Ishikawa (cell line): ENCODE measurements at regions not wholly inside any gene's neighbourhood (a gene's known extent, or its start where the extent isn't known, plus 50 kb on each side); places are given as distances from the start of the nearest gene placed in this dataset.

Experiments used
- CEBPB ChIP-seq: IDR thresholded peaks from 2 replicates; pipeline ENCODE4 v1.6.1; 2012
- CREB1 ChIP-seq: IDR thresholded peaks from 2 replicates; pipeline ENCODE4 v1.6.1; 2012; ENCODE audit warnings: low read depth
- EGR1 ChIP-seq: IDR thresholded peaks from 2 replicates; pipeline ENCODE4 v1.6.1; 2012
- EP300 ChIP-seq: IDR thresholded peaks from 2 replicates; pipeline ENCODE4 v1.6.1; 2012; ENCODE audit warnings: borderline replicate concordance
- FOXM1 ChIP-seq: IDR thresholded peaks from 2 replicates; pipeline ENCODE4 v1.6.1; 2012; ENCODE audit warnings: low read depth, borderline replicate concordance
- NFIC ChIP-seq: IDR thresholded peaks from 2 replicates; pipeline ENCODE4 v1.6.1; 2012
- RAD21 ChIP-seq: IDR thresholded peaks from 2 replicates; pipeline ENCODE4 v1.6.1; 2012; ENCODE audit warnings: low read depth
- TAF1 ChIP-seq: IDR thresholded peaks from 2 replicates; pipeline ENCODE4 v1.6.1; 2012; ENCODE audit warnings: low read depth, mild to moderate bottlenecking
- TCF12 ChIP-seq: IDR thresholded peaks from 2 replicates; pipeline ENCODE4 v1.6.1; 2012; ENCODE audit warnings: low read depth
- TEAD4 ChIP-seq: IDR thresholded peaks from 2 replicates; pipeline ENCODE4 v1.6.1; 2012
- YY1 ChIP-seq: IDR thresholded peaks from 2 replicates; pipeline ENCODE4 v1.6.1; 2012; ENCODE audit warnings: low read depth
- ZBTB7A ChIP-seq: IDR thresholded peaks from 2 replicates; pipeline ENCODE4 v1.6.1; 2012; ENCODE audit warnings: low read depth
- TF ChIP-seq, protein P1 (sequence below): IDR thresholded peaks from 2 replicates; pipeline ENCODE4 v1.6.1; 2012; ENCODE audit warnings: low read depth, mild to moderate bottlenecking
- TF ChIP-seq, protein P2 (sequence below): IDR thresholded peaks from 2 replicates; pipeline ENCODE4 v1.6.1; 2012
- TF ChIP-seq, protein P3 (sequence below): IDR thresholded peaks from 2 replicates; pipeline ENCODE4 v1.6.1; 2012

DNA sequence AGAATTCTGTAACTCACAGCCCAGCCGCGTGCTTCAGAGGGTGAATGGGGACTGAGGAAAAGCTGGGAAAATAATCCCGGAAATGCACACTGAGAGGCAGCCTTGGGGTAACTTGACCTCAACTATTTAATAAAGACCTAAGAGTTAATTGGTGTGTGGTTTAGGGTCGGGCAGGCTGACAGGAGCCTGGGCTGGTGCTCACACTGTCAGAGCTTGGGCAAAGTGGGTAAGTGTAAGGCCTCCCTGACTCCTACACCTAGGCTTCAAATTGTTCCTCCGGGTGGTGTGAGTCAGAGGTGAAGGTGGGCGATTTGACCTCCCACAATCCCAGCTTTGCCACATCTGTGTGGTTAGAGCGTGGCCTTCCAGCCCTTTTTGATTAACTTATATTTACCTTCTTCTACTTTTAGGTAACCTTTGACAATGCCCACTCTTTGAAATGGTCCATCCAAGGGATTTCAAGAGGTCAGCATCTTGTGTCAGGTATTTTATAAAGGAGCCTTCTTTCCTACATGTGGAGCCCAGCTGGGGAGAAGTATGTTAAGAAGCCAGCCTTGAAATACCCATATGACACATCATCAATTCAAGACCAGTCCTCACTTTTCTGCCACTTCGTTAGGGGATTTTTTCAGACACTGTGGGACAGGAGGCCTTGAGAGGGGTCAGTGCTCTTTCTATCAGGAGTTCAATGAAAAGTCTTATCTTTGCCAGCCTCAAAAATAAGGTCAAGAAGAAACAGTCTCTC, 114.2 kb downstream of the NUFIP1 start:
- TF ChIP-seq ZBTB7A, result no peak
- no peak for TF ChIP-seq YY1
- TF ChIP-seq CEBPB, result no peak
- TF ChIP-seq, protein P1, sequence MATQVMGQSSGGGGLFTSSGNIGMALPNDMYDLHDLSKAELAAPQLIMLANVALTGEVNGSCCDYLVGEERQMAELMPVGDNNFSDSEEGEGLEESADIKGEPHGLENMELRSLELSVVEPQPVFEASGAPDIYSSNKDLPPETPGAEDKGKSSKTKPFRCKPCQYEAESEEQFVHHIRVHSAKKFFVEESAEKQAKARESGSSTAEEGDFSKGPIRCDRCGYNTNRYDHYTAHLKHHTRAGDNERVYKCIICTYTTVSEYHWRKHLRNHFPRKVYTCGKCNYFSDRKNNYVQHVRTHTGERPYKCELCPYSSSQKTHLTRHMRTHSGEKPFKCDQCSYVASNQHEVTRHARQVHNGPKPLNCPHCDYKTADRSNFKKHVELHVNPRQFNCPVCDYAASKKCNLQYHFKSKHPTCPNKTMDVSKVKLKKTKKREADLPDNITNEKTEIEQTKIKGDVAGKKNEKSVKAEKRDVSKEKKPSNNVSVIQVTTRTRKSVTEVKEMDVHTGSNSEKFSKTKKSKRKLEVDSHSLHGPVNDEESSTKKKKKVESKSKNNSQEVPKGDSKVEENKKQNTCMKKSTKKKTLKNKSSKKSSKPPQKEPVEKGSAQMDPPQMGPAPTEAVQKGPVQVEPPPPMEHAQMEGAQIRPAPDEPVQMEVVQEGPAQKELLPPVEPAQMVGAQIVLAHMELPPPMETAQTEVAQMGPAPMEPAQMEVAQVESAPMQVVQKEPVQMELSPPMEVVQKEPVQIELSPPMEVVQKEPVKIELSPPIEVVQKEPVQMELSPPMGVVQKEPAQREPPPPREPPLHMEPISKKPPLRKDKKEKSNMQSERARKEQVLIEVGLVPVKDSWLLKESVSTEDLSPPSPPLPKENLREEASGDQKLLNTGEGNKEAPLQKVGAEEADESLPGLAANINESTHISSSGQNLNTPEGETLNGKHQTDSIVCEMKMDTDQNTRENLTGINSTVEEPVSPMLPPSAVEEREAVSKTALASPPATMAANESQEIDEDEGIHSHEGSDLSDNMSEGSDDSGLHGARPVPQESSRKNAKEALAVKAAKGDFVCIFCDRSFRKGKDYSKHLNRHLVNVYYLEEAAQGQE, result no peak
- no peak for TF ChIP-seq CREB1
- TF ChIP-seq NFIC, result no peak
- no peak for TF ChIP-seq TCF12
- no peak for TF ChIP-seq TAF1
- TF ChIP-seq TEAD4, result no peak
- TF ChIP-seq FOXM1, result no peak
- TF ChIP-seq, protein P2, sequence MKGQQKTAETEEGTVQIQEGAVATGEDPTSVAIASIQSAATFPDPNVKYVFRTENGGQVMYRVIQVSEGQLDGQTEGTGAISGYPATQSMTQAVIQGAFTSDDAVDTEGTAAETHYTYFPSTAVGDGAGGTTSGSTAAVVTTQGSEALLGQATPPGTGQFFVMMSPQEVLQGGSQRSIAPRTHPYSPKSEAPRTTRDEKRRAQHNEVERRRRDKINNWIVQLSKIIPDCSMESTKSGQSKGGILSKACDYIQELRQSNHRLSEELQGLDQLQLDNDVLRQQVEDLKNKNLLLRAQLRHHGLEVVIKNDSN, result no peak
- no peak for TF ChIP-seq RAD21
- TF ChIP-seq, protein P3, sequence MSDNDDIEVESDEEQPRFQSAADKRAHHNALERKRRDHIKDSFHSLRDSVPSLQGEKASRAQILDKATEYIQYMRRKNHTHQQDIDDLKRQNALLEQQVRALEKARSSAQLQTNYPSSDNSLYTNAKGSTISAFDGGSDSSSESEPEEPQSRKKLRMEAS, result no peak
- no peak for TF ChIP-seq EGR1
- TF ChIP-seq EP300, result no peak

DNA sequence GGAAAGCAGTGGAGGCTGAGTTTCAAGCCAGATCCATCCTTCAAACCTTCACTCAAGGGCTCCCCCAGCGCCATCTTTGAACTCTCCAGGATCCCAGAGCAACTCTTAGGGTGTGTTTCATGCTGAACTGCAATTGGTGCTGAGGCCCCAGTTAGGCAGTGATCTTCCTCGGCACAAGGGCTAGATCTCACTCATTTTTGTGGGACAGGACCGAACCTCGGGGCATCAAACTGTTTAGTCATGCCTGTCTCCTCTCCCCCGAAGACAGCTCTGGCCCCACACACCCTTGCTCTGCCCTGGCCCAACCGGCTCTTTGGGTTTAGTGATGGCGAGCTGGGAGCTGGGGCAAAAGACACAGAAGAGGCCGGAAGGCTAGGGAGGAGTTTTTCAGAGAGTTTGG, 115.1 kb downstream of the NUFIP1 start:
- no peak for TF ChIP-seq CREB1
- TF ChIP-seq ZBTB7A, result no peak
- no peak for TF ChIP-seq TCF12
- no peak for TF ChIP-seq EP300
- no peak for TF ChIP-seq YY1
- no peak for TF ChIP-seq TAF1
- TF ChIP-seq, protein P1, result no peak

DNA sequence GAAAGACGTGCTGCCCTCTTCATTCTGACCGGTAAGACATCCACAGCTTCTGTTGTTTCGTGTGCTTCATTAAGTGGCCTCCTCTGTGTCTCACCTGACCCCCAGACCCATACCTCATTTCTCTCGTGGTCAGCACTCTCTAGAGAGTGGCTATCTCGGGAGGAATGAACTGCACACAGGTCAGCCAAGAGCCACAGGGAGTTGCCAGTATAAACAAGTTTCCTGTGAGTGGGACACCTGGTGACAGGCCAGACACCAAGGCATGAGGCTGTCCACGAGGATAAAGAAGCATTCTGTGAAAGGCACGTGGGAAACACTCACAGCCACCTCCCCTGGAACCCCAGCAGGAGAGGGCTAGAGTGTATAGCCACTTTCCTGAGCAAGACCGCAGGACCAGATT, 115.8 kb downstream of the NUFIP1 start:
- TF ChIP-seq EGR1 (no peak), TEAD4 (no peak)

DNA sequence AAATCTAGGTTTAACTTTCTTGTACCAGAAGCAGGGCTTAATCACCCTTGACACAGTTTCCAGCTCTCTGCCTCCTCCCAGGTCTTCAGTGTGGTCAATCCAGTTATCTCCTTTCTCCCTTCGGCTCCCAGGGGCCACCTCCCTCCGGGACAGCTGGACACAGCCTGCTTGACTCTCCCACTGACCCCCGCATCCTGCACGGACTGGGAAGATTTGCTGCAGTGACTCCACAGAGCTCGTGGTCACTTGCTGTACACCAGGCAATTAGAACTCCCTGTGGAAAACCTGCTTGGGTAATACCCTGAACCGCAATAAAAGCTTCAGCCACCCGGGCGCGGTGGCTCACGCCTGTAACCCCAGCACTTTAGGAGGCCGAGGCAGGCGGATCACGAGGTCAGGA, 116.5 kb downstream of the NUFIP1 start:
- TF ChIP-seq YY1 (no peak), FOXM1 (no peak), TAF1 (no peak), EGR1 (no peak), CREB1 (no peak)
- TF ChIP-seq, protein P1, result no peak

DNA sequence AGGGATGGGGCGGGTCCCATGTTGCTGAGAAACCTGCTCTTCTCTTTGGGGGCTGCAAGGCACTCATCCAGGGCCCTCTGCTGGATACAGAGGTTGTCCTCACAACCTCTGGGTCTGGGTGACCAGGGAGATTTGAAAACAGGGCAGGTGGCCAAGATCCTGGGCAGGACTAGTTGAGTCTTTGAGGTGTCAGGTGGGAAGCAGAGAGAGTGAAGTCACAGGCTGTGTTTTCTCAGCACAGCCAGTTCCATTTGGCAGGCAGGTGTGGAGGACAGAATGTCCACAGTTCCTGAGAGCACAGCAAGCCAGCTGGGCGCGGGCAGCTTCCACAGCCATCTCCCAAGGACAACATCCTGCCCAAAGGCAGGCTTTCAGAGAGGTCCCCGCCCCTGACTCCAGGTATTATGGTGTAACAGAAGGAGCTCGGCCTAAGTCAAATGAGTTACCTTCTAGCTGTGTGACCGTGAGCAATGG, 118.8 kb downstream of the NUFIP1 start:
- TF ChIP-seq TAF1 (no peak), RAD21 (0 out of 2 replicates have a peak, but pooled peaks have one; percentile 7)

DNA sequence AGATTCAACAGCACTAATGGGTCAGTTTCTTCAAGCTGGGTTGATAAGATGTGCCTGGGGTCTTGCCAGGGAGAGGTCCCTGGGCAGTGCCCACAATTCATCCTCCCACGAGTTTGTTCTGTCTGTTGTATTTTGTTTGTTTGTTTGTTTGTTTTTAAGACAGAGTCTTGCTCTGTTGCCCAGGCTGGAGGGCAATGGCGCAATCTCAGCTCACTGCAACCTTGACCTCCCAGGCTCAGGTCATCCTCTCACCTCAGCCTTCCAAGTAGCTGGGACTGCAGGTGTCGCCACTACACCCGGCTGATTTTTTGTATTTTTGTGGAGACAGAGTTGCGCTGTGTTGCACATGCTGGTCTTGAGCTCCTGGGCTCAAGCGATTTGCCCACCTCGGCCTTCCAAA, 120.1 kb downstream of the NUFIP1 start:
- no peak for TF ChIP-seq NFIC
- TF ChIP-seq, protein P2, result no peak
- no peak for TF ChIP-seq EGR1
- TF ChIP-seq FOXM1, result no peak
- no peak for TF ChIP-seq EP300
- TF ChIP-seq, protein P1, result no peak
- TF ChIP-seq TEAD4, result no peak
- TF ChIP-seq TAF1, result no peak
- TF ChIP-seq, protein P3, result no peak
- TF ChIP-seq CEBPB, result no peak
- no peak for TF ChIP-seq YY1
- TF ChIP-seq TCF12, result no peak
- no peak for TF ChIP-seq CREB1
- no peak for TF ChIP-seq RAD21
- no peak for TF ChIP-seq ZBTB7A
